PC-9 (cell line): ENCODE measurements at regions not wholly inside any gene's neighbourhood (a gene's known extent, or its start where the extent isn't known, plus 50 kb on each side); places are given as distances from the start of the nearest gene placed in this dataset.

ENCODE experiments used
- EZH2 ChIP-seq: fragments of 200-600 bp; sonication (generic); IDR thresholded peaks from 2 replicates; pipeline ENCODE4 v1.8.0; 2017; ENCODE audit warnings: antibody characterized with exemption, low read depth
- TF ChIP-seq, protein P1 (sequence below): fragments of 200-600 bp; sonication (generic); conservative IDR thresholded peaks from 2 replicates; pipeline ENCODE4 v1.6.1; 2017; ENCODE audit warnings: mixed run types, antibody characterized with exemption, mild to moderate bottlenecking, moderate library complexity

DNA sequence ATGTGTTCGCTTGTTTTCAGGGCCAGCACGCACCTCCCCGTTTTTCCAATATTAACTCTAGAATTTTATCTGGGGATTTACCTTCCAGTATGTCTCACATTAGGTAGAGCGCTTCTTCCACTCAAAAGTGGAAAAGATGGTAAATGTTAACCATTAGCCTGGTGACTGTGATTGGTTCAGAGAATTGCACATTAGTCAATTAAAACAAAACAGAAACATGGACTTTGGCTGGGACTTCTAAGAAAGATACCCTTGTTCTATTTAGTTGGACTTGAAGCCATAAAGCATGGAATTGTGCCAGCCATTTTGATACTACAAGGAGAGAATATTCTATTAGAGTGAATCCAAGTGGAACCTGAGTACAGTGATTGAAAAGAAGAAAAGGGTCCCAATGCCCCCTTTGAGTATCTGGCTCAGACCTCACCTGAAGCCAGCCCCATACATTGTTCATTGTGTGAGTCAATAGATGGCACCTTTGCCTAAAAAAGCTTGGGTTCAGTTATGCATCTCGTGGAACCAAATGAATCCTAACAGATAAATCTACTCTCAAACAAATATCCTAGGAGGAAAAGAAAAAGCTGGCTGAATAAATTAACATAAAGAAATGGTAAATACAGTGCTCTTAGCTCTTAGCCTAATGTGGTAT, 354.3 kb downstream of the IRS1 start:
- no peak for TF ChIP-seq EZH2
- TF ChIP-seq, protein P1, sequence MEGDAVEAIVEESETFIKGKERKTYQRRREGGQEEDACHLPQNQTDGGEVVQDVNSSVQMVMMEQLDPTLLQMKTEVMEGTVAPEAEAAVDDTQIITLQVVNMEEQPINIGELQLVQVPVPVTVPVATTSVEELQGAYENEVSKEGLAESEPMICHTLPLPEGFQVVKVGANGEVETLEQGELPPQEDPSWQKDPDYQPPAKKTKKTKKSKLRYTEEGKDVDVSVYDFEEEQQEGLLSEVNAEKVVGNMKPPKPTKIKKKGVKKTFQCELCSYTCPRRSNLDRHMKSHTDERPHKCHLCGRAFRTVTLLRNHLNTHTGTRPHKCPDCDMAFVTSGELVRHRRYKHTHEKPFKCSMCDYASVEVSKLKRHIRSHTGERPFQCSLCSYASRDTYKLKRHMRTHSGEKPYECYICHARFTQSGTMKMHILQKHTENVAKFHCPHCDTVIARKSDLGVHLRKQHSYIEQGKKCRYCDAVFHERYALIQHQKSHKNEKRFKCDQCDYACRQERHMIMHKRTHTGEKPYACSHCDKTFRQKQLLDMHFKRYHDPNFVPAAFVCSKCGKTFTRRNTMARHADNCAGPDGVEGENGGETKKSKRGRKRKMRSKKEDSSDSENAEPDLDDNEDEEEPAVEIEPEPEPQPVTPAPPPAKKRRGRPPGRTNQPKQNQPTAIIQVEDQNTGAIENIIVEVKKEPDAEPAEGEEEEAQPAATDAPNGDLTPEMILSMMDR, result no peak
